Esophagus squamous epithelium (tissue), 4 donors: ENCODE measurements at regions not wholly inside any gene's neighbourhood (a gene's known extent, or its start where the extent isn't known, plus 50 kb on each side); places are given as distances from the start of the nearest gene placed in this dataset.

ENCODE experiments used
- CTCF ChIP-seq, 6 experiments: fragments of 450-650 bp in 4 of 6; fragments of 200-600 bp in 2 of 6; sonication (generic) in 2 of 6; IDR thresholded peaks; one replicate each; pipeline ENCODE4 v1.5.1; 2016 to 2019; ENCODE audit warnings: antibody characterized with exemption in 6 of 6, mild to moderate bottlenecking in 4 of 6, moderate library complexity in 4 of 6
- POLR2A ChIP-seq, 4 donors: fragments of 450-650 bp; IDR thresholded peaks; one replicate each; pipeline ENCODE4 v1.6.1; 2017; ENCODE audit warnings: antibody characterized with exemption in 4 of 4, mild to moderate bottlenecking in 4 of 4, moderate library complexity in 3 of 4

GRCh38 chr11:119936426-119936825 is 201.5 kb downstream of the TRIM29 start:
- TF ChIP-seq CTCF (IDR thresholded peaks at IDR 0.05) (no peak), POLR2A (IDR thresholded peaks at IDR 0.05) (no peak)
